NCI-H82 (cell line): ENCODE measurements at regions not wholly inside any gene's neighbourhood (a gene's known extent, or its start where the extent isn't known, plus 50 kb on each side); places are given as distances from the start of the nearest gene placed in this dataset.
"Not testable (repeated sequence)": the region's sequence is repeated elsewhere in the genome, so short reads cannot be mapped to it uniquely, and the experiment has no call there.

Experiments
- DNase-seq: peaks from one replicate; lab custom pipeline; 2025; lab: John Stamatoyannopoulos, UW

DNA sequence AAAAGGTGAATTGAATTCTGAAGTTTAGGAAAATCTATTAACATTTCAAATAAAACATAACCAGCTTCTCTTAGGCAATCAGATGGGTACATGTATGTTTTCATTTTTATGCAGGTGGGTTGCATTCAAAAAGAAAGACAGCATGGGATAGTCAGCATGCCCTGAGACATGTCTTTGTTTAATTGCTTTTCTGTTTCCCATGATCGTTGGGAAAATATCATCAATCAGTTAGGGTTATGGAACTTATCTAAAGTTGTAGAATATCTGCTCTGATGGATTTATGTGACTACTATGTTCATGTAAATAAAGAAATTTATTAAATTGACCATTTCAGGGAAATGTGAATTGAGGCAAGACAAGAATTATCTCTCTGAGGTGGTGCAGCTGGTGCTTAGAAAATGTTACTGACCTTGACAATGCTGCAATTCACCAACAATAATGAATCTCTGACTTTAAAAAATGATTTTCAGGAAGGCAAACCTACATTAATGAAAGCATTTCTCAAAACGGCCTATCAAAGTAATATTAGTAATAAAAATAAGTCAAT is 112.7 kb downstream of the RFPL4B start:
- DNase-seq: no peak

DNA sequence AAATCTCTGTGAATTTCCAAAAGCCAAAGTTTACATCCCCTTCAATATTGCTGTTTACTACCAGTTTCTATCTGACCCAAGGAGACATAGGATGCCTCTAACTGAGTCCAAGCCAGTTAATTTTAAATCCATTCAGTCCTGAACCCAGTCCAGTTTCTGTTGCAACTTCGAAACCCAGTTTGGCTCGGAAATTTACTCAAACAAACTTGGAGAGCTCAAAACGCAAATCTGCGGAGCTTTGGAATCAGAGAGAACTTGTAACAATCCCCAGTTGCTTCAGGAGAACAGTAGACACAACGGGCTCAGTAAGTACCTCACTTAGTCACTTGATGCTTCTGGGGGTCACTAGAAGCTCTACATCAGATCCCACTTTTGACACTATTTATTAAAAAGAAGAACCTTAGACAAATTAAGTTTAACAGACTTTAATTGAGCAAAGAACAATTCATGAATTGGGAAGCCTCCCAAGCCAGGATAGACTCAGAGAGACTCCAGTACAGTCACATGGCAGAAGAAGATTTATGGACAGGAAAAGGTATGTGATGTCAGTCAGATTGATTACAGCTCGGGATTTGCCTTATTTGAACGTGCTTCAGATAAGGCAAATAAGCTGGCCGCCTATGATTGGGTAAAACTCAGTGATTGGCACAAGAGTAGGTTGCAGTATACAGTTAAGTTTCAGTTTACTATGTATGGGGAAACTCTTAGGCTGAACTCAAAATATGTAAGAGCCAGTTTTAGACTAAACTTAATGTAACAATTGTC is 118.0 kb downstream of the RFPL4B start:
- peak; percentile 14 for DNase-seq

DNA sequence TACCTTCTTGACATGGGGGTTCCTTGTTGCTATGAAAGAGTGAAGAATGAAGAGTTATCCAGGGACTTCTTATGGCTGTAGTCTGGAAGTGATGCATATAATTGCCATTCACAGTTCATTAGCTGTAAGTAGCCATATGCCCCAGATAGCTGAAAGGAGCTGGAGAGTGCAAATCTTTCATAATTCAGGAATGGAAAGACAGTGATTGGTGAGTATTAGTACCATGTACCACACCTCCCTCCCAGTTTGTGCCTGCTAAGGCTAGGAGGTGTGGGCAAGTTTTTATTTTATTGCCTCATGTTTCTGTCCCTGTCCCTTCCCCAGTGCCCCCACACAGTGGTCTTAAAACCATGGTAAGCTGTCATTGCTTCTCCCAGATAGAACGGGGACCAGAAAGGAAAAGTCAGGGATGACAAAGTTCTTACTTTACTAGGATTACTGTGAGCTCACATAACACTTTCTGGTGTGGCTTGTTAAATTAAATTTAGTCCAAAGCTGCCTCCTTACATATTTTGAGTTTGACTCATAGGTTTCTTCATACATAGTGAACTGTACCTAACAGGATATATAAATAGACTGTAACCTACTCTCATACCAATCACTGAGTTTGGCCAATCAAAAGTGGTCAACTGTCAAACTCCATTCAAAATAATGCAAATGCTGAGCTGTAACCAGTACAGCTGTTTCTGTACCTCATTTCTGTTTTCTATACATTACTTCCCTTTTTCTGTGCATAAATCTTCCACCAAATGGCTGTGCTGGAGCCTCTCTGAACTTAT is 119.4 kb downstream of the RFPL4B start:
- DNase-seq: no peak

- DNase-seq: no peak
Observed at GRCh38 chr6:112468359-112468758, 121.2 kb downstream of the RFPL4B start.

DNA sequence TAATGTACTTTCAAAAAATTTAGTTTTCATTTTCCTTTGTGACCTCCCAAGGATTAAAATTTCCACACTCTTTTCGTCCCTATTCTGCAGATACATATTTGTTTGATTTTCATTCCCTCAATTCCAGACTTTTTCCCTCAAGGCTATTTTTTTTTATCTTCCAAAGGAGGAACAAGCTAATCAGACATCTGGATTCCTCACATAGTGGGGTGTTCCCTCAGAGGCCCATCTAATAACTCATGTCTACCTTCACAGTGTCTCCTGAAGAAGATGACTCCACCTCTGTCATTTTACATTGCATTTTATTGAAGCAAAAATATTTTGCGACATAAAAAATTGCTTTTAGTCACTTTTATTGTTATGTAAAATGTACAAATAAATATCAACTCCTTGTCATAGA is 122.2 kb downstream of the RFPL4B start:
- DNase-seq: no peak

GRCh38 chr6:112470376-112470775 is 123.2 kb downstream of the RFPL4B start:
- no peak for DNase-seq

DNA sequence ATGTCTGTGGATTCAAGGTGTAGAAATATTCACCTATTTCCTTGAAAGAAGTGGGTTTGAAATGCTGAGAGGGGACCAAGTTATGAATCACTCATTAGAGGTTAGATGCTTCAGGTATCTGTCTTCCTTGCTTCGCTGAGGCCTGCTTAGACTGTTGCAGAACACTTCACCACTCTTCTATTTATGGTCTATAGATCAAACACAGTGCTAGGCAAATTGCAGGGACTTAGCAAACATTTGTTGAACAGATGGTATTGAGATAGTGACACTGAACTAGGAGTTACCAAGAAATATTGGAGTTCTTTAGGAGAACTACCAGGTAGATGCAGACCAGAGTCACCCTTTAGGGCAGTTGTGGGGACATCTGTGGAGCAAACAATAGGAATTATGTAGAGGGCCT is 123.8 kb downstream of the RFPL4B start:
- DNase-seq: no peak

DNA sequence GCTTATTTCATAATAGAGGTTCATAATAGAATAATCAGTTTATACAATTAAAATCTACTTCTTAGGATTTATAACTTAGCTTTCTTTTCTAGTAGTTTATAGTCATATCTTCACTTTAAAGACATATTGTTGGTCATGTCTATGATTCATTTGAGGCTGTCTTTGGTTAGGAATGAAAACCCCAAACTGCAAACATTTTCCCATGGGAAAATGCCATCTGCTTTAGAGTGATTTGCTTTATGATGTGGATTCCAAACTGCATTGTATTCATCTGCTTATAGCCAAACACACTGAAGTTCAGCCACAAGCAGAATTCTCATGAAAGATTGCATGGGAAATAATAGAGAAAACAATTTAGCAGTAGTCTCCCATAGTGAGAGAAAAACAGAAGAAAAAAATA is 128.0 kb downstream of the RFPL4B start:
- no peak for DNase-seq

DNA sequence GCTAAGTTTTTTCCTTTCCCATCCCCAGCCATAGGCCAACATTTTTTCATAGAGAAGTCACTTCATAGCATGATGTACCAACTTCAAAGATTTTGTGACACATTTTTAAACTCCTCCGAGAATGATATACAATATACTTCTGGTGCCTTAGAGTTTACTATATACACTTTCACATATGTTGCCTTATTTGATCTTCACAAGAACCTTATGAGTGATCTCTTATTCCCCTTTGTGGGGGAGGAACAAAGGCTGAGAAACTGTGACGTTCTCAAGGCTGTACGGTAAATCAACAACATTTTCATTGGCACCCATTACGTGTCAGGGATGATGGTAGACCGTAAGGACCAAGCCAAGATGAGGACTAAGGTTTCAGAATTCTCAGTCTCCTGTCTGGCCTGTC is 130.0 kb downstream of the RFPL4B start:
- no peak for DNase-seq

- DNase-seq: no peak
Observed at GRCh38 chr6:112478036-112478435, 130.9 kb downstream of the RFPL4B start.

DNA sequence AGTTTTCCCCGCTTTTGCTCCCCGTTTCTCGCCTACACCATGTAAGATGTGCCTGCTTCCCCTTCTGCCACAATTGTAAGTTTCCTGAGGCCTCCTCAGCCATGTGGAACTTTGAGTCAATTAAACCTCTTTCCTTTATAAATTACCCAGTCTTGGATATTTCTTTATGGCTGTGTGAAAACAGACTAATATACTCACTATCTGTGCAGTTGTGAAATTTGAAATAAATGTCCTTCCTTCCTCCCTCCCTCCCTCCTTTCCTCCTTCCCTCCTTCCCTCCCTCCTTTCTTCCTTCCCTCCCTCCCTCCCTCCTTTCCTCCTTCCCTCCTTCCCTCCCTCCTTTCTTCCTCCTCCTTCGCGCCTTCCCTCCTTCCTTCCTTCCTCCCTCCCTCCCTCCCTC is 132.8 kb downstream of the RFPL4B start:
- not testable (repeated sequence) for DNase-seq

DNA sequence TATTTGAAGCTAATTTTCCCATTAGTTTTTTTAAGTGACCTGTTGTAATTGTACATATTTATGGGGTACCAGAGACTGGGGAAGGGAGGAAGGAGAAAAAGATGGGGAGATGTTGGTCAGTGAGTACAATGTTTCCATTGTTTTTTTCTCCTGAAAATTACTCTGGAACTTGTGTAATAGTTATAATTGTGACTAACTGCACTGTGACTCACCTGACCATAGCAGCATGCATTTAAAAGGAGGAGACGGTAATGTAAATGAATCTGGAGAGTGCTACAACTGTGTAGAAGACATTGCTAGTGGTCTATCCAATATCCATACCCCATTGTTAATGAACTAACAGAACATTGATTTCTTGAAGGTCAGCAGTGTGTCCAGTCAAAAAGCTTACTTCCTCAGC is 133.4 kb downstream of the RFPL4B start:
- DNase-seq: no peak

- DNase-seq: no peak
Observed at GRCh38 chr6:112481211-112481610, 134.1 kb downstream of the RFPL4B start.

GRCh38 chr6:112482373-112482772 is 135.2 kb downstream of the RFPL4B start:
- DNase-seq: no peak

GRCh38 chr6:112485120-112485826 is 138.1 kb downstream of the RFPL4B start:
- no peak for DNase-seq

DNA sequence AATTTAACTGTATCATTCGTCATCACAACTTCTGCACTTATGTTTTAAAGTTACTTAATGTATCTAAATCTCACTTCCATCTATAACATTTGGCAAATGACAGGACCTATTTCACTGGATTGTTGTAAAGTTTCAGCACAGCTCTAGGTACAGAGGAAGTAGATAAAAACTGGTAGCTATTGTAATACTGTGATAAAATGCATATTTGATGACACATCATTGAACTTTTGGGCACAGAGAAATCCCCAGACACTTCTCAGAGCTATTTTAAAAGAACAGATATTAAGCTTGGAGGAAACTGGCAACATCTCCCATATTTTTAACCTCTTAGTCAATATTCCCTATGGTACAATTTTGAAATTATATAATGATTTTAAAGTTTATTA is 138.7 kb downstream of the RFPL4B start:
- no peak for DNase-seq

DNA sequence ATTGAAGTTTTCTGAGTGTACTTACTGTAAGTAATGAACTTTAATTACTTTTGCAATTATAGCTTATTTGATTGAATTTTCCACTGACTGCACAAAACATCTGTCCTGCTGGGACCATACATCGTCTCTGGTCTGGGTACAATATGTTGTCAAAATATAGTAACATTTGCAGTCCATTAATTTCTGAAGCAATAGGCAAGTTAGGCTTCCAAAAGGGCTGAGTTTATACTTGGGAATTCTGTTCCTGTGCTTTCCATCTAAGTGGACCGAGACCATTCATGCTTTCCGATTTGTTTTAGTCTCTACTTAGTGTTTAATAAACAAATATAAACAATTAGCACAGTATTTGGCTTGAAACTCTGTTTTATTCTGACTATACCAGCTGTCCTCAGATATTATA is 139.3 kb downstream of the RFPL4B start:
- DNase-seq: no peak

GRCh38 chr6:112488238-112488637 is 141.1 kb downstream of the RFPL4B start:
- no peak for DNase-seq

- DNase-seq: peak; percentile 12
Observed at GRCh38 chr6:112501705-112502104, 154.6 kb downstream of the RFPL4B start.

DNA sequence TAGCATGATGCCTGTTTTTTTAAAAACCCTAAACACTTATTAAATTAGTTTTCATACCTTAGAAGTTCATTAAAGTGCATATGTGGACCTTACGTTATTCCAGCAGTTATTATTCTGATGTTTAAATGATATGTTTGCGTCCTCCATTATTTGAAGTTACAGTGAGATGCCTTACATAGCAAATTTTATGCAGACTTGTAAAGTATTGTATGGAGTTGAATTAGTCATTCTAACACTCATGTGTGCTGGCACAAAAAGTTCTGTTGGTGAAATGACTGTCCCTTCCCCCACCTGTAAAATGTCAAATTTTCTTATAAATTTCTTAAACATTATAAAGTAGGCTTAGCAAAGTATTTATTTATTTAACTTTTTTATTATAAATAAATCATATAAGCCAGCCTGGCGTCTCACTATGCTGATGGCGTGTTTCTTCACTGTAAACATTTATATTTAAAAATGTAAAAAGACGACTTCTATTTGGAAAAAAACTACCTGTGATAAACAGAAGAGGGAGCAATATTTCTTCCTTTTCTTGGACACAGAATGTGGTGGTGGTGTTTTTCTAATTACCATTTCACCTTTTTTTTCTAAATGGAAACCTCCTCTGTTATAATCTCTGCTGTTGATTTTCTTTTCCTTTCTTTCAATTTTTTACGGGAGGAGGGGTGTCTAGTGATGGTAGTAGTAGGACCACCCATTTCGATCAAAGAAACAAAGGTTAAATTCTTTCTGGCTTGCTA is 155.4 kb downstream of the RFPL4B start:
- no peak for DNase-seq

DNA sequence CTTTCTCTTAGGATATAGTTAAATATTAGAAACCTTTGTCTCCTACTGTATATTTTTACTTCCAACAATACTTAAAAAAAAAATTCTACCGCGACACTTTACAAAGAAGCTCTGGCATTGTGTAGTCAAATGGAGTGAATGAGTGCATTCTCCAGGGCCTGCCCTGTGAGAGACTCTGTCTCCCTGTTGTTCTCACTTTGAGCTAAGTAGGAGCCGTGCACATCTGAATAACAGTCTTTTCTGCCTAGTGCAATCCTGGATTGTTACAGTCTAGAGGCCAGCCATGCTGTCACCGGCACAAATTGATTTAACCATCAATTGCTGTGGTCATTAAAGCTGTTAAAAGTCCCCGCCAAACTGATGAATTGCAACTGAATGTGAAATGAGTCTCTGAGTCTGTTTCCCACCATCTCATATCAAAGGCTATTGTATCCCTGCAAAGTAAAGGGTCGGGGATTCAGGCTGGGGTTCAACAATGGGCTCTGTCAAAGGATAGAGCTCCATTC is 156.0 kb downstream of the RFPL4B start:
- DNase-seq: no peak

- no peak for DNase-seq
Observed at GRCh38 chr6:112504621-112505020, 157.5 kb downstream of the RFPL4B start.
